NCI-H748 (cell line): ENCODE measurements at regions not wholly inside any gene's neighbourhood (a gene's known extent, or its start where the extent isn't known, plus 50 kb on each side); places are given as distances from the start of the nearest gene placed in this dataset.
"Not testable (repeated sequence)": the region's sequence is repeated elsewhere in the genome, so short reads cannot be mapped to it uniquely, and the experiment has no call there.

Experiments used
- DNase-seq: peaks from one replicate; lab custom pipeline; 2025; ENCODE audit not compliant: unreplicated experiment; lab: John Stamatoyannopoulos, UW

- no peak for DNase-seq
These were observed 101.3 kb upstream of the LARP1 start for GRCh38 chr5:154653764-154654485.

GRCh38 chr5:154653418-154653763 lies 101.8 kb upstream of the LARP1 start:
- DNase-seq = no peak

- DNase-seq = no peak
These were observed 102.3 kb upstream of the LARP1 start for GRCh38 chr5:154652746-154653417.

- DNase-seq = not testable (repeated sequence)
These were observed 103.4 kb upstream of the LARP1 start for GRCh38 chr5:154651795-154652194.

- DNase-seq = no peak
These were observed 106.5 kb upstream of the LARP1 start for GRCh38 chr5:154648706-154649105.

- DNase-seq = no peak
These were observed 106.9 kb upstream of the LARP1 start for GRCh38 chr5:154648229-154648628.

- DNase-seq = no peak
These were observed 107.4 kb upstream of the LARP1 start for GRCh38 chr5:154647761-154648145.

GRCh38 chr5:154647114-154647760 lies 107.9 kb upstream of the LARP1 start:
- DNase-seq = no peak

GRCh38 chr5:154646745-154647113 lies 108.4 kb upstream of the LARP1 start:
- DNase-seq = no peak

GRCh38 chr5:154644745-154645411 lies 110.3 kb upstream of the LARP1 start:
- no peak for DNase-seq

- peak; percentile 21 for DNase-seq
These were observed 112.5 kb upstream of the LARP1 start for GRCh38 chr5:154642499-154643245.

GRCh38 chr5:154640213-154640831 lies 114.9 kb upstream of the LARP1 start:
- peak; percentile 57 for DNase-seq

GRCh38 chr5:154636786-154637185 lies 118.4 kb upstream of the LARP1 start:
- not testable (repeated sequence) for DNase-seq

GRCh38 chr5:154636271-154636670 lies 118.9 kb upstream of the LARP1 start:
- DNase-seq = not testable (repeated sequence)

GRCh38 chr5:154633744-154634143 lies 121.4 kb upstream of the LARP1 start:
- DNase-seq = not testable (repeated sequence)

GRCh38 chr5:154631141-154631540 lies 124.0 kb upstream of the LARP1 start:
- no peak for DNase-seq

GRCh38 chr5:154630410-154630809 lies 124.8 kb upstream of the LARP1 start:
- no peak for DNase-seq

- no peak for DNase-seq
These were observed 126.5 kb upstream of the LARP1 start for GRCh38 chr5:154628685-154629084.

- no peak for DNase-seq
These were observed 127.2 kb upstream of the LARP1 start for GRCh38 chr5:154627698-154628678.
